Vagina (tissue), 2 donors: ENCODE measurements at regions not wholly inside any gene's neighbourhood (a gene's known extent, or its start where the extent isn't known, plus 50 kb on each side); places are given as distances from the start of the nearest gene placed in this dataset.

Experiments used
- CTCF ChIP-seq, 3 experiments: fragments of 450-650 bp in 2 of 3; fragments of 200-600 bp in 1 of 3; sonication (generic) in 1 of 3; IDR thresholded peaks; one replicate each; pipeline ENCODE4 v1.5.1; 2017 to 2019; ENCODE audit warnings: antibody characterized with exemption in 3 of 3, mild to moderate bottlenecking in 2 of 3, moderate library complexity in 2 of 3
- POLR2A ChIP-seq, 2 donors: fragments of 450-650 bp; IDR thresholded peaks; one replicate each; pipeline ENCODE4 v1.6.1; 2017; ENCODE audit warnings: antibody characterized with exemption in 2 of 2, mild to moderate bottlenecking in 2 of 2, moderate library complexity in 2 of 2

DNA sequence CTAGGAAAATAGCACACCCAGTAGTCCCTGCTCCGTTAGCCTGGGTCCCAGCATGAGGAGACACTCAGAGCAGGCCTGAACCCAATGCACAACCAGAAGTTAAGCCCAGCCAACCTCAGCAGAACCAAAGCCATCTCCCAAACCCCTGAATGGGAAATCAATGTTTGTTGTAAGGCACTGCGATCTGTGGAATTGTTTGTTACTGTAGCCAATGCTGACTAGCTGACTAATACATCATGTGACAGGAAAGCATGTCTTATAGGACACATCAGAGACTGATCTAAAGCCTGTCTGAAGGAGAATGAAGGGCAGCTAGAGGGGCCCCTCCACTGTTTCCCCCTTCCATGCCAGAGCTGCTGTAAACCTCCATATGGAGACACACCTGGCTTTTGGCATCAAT is 96.4 kb downstream of the MARCHF4 start:
- TF ChIP-seq CTCF (IDR thresholded peaks at IDR 0.05) (no peak), POLR2A (IDR thresholded peaks at IDR 0.05) (no peak)
